HG03575 (cell line): ENCODE measurements at regions not wholly inside any gene's neighbourhood (a gene's known extent, or its start where the extent isn't known, plus 50 kb on each side); places are given as distances from the start of the nearest gene placed in this dataset.
A peak's percentile ranks its signal among the peaks of the same experiment; 100 is the strongest.

Experiments used
- ATAC-seq: cut with Tn5 transposase; IDR thresholded peaks from one replicate; pipeline ENCODE4 v1.9.1; 2021; ENCODE audit not compliant: unreplicated experiment, insufficient number of reproducible peaks, low FRiP score; ENCODE audit errors: extremely low read depth

- peak; percentile 70 for ATAC-seq
These were observed 61.5 kb downstream of the TBXT start for GRCh38 chr6:166106076-166106686.

GRCh38 chr6:166105341-166106075 is 62.1 kb downstream of the TBXT start:
- no peak for ATAC-seq

DNA sequence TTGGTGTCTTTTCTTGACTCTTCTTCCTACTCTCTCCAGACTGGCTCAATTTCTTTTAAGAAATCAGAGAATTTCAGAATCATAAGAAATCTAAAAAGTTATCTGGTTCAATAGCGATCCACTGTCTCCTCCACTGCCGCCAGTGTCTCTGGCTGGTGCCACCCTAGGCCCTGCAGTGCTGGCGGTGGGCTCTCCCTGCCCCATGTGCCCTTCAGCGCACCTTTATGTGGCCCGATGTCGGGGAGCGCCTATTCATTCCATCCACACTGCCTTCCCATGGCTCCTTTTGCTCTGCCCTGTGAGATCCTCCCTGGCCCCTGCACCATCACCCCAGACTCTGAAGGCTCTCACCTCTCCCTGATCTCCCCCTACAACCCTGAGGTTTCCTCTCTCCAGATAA is 62.8 kb downstream of the TBXT start:
- ATAC-seq: no peak

- ATAC-seq: no peak
These were observed 63.5 kb downstream of the TBXT start for GRCh38 chr6:166104107-166104506.

DNA sequence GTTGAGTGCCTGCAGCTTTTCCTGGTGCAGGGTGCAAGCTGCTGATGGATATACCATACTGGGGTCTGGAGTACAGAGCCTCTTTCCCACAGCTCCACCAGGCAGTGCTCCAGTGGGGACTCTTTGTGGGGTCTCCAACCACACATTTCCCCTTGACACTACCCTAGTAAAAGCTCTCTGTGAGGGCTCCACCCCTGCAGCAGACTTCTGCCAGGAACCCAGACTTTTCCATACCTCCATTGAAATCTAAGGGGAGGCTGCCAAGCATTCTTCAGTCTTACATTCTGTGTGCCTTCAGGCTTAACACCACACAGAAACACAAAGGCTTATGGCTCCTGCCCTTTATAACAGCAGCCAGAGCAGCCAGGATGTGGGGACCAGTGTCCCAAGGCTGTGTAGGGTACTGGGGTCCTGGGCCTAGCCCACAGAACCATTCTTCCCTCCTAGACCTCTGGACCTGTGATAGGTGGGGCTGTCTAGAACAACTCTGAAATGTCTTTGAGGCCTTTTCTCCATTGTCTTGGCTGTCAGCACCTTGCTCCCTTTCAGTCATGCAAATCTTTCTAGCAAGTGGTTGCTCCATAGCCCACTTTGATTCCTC is 65.7 kb downstream of the TBXT start:
- ATAC-seq: no peak

GRCh38 chr6:166097914-166098522 is 69.6 kb downstream of the TBXT start:
- ATAC-seq: no peak

DNA sequence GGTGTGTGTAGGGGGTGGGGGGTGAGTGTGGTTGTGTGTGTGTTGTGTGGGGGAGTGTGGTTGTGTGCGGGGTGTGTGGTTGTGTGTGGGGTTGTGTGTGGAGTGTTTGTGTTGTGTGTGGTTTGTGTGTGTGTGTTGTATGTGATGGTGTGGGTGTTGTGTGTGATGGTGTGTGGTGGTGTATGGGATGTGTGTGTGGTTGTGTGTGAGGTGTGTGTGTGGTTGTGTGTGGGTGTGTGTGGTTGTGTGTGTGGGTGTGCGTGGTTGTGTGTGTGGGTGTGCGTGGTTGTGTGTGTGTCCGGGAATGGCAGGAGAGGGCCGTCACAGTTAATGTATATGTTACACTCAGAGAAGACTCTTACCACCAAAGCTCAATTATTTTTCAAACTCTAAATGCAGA is 79.8 kb downstream of the TBXT start:
- ATAC-seq: no peak

GRCh38 chr6:166087246-166087645 is 80.4 kb downstream of the TBXT start:
- ATAC-seq: no peak

GRCh38 chr6:166085500-166085899 is 82.2 kb downstream of the TBXT start:
- no peak for ATAC-seq

DNA sequence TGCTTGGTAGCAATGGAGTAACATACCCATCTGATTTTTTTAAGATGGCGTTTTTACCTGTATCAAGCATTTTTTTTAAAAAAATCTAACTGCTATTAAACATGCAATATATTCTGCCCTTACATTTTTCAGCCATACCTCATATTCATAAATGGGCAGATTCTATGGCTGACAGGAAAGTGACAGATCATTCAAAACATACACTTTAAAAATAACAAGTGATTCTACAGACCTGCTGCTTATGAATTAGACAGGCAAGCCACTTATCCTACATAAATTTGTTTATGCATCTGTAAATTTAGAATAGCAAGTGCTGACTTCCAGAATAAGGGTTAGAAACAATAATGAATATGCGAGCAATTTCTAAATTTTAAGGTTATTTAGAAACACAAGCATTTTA is 82.7 kb downstream of the TBXT start:
- ATAC-seq: no peak

DNA sequence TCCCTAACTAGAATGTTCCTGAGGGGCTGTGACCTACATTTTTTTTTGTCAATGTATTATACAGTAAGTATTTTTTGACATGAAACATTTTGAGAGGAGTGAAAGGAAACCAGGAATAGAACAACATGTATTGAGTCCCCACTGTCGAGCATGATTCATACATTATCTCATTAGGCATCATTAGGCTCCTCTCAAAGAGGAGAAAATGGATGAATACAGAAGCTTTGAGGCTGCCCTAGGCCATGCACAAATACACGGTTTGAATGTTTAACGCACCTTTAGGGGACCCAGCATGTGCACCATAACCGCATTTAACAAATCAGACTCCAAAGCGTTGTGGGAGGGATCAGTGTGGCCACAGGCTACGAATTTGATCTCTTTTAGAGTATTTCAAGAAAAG is 87.8 kb downstream of the TBXT start:
- no peak for ATAC-seq

- ATAC-seq: no peak
These were observed 89.4 kb downstream of the TBXT start for GRCh38 chr6:166078294-166078693.

- ATAC-seq: no peak
These were observed 91.0 kb downstream of the TBXT start for GRCh38 chr6:166076625-166077024.

GRCh38 chr6:166075925-166076324 is 91.7 kb downstream of the TBXT start:
- ATAC-seq: no peak

- ATAC-seq: no peak
These were observed 92.5 kb downstream of the TBXT start for GRCh38 chr6:166075186-166075585.

GRCh38 chr6:166073082-166073481 is 94.6 kb downstream of the TBXT start:
- ATAC-seq: no peak

DNA sequence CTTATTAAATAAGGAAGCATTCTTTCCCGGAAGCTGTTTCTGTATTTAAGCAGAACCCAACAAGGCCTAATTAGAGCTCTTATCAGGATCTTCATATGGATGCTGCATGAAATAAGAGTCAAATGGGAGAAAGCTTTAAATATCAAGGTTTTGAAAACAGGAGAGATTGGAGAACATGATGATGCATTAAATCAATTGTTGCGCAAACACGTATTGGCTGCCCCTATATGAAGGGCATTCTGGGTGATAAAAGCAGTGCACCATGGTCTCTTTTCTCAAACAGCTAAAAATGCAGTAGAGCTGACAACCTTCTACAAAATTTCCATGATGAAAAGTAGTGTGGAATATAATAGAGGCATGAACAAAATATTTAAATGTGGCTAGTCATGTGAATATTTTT is 98.9 kb downstream of the TBXT start:
- no peak for ATAC-seq

DNA sequence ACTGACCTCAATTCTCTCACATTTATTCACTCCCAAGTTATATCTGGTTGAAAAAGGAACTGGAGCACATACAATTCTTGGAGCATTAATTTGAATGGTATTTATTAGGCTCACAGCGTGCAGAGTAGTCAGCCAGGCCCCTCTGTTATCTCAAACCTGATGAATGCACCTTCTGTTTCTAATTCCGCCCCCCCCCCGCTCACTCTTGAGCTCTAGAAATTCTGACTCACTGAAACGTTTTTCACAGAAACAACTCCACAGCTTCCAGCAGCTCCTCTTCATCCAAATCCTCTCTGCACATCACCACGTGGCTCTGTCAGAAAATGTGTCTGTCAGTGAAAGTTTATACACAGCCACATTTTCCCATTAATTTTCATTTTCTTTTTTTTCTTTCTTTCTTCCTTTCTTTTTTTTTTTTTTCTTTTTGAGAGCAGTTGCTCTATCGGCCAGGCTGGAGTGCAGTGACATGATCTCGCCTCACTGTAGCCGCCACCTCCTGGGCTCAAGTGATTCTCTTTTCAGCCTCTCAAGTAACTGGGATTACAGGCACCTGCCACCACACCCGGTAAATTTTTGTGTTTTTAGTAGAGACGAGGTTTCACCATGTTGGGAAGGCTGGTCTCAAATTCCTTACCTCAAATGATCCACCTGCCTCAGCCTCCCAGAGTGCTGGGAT is 109.4 kb downstream of the TBXT start:
- no peak for ATAC-seq

- ATAC-seq: no peak
These were observed 110.2 kb downstream of the TBXT start for GRCh38 chr6:166057431-166057830.

DNA sequence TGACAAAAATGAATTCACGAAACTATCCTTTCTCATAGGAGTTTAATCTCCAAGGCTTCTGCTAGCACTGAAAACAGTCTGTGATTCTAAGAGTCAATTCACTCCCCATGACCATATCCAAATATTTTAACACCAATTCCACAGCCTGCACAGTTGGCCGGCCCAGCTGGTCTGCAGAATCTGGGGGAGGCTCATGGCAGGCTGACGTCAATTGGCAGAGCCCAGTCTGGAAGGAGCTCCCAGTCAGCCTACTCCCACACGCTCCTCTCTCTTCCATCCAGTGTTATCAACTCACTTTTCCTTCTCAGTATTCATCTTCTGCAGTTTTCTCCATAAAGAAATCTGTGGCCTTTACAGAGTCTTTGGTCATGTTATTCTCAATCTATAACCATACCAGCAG is 111.0 kb downstream of the TBXT start:
- ATAC-seq: no peak
